Cardiac muscle cell (in vitro differentiated cells and primary cell): ENCODE measurements at regions not wholly inside any gene's neighbourhood (a gene's known extent, or its start where the extent isn't known, plus 50 kb on each side); places are given as distances from the start of the nearest gene placed in this dataset.

Experiments used
- DNase-seq, 2 donors: peaks; one replicate each; pipeline versions ENCODE4 v3.0.0 to v3.0.0-alpha.2; 2010 to 2017; ENCODE audit warnings: low read depth in 1 of 2, low spot score in 1 of 2
- H3K27ac ChIP-seq: fragments of 200-600 bp; sonication (generic); 2 replicates; pipeline ENCODE4 v1.5.1; 2016
- H3K27me3 ChIP-seq: fragments of 200-600 bp; sonication (generic); 2 replicates; pipeline ENCODE4 v1.6.0; 2016; ENCODE audit warnings: control low read depth
- H3K36me3 ChIP-seq: fragments of 200-600 bp; sonication (generic); 2 replicates; pipeline ENCODE4 v1.5.1; 2016; ENCODE audit warnings: control low read depth
- H3K4me1 ChIP-seq: fragments of 200-600 bp; sonication (generic); 2 replicates; pipeline ENCODE4 v1.8.1; 2017; ENCODE audit warnings: low read depth, mild to moderate bottlenecking, mixed run types
- H3K4me3 ChIP-seq: fragments of 200-600 bp; sonication (generic); 2 replicates; pipeline ENCODE4 v1.5.1; 2016; ENCODE audit warnings: mild to moderate bottlenecking
- H3K9me3 ChIP-seq: fragments of 200-600 bp; sonication (generic); 2 replicates; pipeline ENCODE4 v1.5.1; 2017; ENCODE audit warnings: low read depth, mild to moderate bottlenecking, control low read depth
- TF ChIP-seq, protein P1 (sequence below): IDR thresholded peaks from 2 replicates; pipeline ENCODE4 v1.5.1; 2012; ENCODE audit warnings: low read depth, mild to moderate bottlenecking, low read length

DNA sequence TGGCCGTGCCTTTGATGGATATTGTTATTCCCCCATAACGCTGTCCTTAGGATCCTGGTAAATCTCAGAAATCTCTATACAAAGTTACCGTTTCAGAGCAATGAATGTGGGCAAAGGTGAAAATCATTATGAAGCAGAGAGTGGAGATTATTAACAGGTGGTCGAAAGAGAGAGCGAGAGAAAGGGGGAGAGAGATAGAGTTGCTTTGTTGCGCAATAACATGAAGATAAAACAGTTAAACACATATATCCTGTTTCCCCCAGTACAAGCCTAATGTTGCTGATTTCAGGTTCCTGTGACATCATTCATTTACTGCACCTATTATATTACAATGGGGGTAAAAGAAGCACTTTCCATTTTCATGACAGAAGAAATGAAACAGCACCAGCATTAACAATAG lies 535.4 kb upstream of the RBFOX1 start:
- no peak for DNase-seq
- H3K9me3 ChIP-seq = no peaks in the 10 kb centered on the region
- H3K4me1 ChIP-seq = no peaks in the 10 kb centered on the region
- H3K4me3 ChIP-seq = no peak overlapping the region
- no peak overlapping the region for H3K27ac ChIP-seq
- TF ChIP-seq, protein P1, sequence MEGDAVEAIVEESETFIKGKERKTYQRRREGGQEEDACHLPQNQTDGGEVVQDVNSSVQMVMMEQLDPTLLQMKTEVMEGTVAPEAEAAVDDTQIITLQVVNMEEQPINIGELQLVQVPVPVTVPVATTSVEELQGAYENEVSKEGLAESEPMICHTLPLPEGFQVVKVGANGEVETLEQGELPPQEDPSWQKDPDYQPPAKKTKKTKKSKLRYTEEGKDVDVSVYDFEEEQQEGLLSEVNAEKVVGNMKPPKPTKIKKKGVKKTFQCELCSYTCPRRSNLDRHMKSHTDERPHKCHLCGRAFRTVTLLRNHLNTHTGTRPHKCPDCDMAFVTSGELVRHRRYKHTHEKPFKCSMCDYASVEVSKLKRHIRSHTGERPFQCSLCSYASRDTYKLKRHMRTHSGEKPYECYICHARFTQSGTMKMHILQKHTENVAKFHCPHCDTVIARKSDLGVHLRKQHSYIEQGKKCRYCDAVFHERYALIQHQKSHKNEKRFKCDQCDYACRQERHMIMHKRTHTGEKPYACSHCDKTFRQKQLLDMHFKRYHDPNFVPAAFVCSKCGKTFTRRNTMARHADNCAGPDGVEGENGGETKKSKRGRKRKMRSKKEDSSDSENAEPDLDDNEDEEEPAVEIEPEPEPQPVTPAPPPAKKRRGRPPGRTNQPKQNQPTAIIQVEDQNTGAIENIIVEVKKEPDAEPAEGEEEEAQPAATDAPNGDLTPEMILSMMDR = no peak
- no peaks in the 10 kb centered on the region for H3K36me3 ChIP-seq
- no peaks in the 10 kb centered on the region for H3K27me3 ChIP-seq

DNA sequence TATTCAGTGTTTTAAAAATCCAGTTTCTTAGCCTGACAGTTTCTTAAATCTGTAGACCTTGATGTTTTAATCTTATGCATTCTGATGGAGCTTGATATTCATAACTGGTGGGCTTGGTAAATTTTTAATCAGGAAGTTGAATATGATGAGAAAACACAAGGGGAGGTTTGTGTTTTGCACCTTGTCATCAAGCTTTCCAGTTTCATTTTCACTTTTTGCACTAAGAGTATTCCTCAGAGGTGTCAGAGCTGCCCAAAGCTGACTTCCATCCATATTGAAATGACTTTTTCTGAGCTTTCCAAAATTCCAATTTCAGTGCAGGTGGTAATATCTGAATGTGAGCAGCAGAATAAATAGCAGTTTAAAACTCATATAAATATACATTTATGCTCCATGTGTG lies 555.0 kb upstream of the RBFOX1 start:
- DNase-seq = no peak
- no peaks in the 10 kb centered on the region for H3K27me3 ChIP-seq
- no peak overlapping the region for H3K27ac ChIP-seq
- no peaks in the 10 kb centered on the region for H3K4me1 ChIP-seq
- TF ChIP-seq, protein P1 = no peak
- no peak overlapping the region for H3K4me3 ChIP-seq
- H3K9me3 ChIP-seq = no peaks in the 10 kb centered on the region
- H3K36me3 ChIP-seq = no peaks in the 10 kb centered on the region

DNA sequence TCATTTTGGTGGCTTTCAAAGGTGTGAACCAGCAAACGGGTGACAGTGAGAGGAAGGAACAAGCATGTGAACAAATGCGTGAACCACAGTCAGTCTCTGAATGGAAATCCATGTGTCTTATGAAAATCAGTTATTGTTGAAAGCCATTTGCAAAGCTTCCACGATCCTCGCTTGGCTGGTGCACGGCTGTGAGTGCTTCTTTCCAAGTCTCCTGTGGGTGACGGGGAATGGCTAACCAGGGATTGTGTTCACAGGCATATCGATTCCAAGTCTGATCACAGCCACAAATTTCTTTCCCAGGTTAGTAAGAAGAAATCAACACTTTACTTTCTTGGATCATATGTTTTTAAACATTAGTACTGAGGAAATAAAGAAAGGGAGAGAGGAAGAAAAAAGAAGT lies 556.9 kb upstream of the RBFOX1 start:
- no peaks in the 10 kb centered on the region for H3K36me3 ChIP-seq
- no peak overlapping the region for H3K4me3 ChIP-seq
- H3K9me3 ChIP-seq = no peaks in the 10 kb centered on the region
- TF ChIP-seq, protein P1 = no peak
- H3K27me3 ChIP-seq = no peaks in the 10 kb centered on the region
- no peak for DNase-seq
- no peaks in the 10 kb centered on the region for H3K4me1 ChIP-seq
- H3K27ac ChIP-seq = no peak overlapping the region

DNA sequence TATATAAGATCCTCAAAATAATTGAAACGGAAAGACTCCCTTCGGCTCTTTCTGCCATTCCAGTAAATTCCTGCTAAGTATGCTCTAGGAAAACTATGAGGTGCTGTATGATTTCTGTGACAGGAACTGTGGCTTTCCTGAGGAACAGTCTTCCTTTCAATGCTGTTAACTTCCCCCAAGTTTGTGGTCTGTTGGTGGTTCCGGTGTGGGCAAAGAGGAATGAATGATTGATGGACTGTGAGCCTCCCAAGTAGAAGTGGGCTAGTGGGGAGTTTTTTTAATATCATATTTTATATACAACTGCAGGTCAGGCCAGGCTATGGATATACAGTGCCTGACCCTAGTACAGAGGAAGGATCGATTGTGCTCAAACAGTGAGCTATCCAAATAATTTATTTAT lies 560.7 kb upstream of the RBFOX1 start:
- H3K4me3 ChIP-seq = no peak overlapping the region
- TF ChIP-seq, protein P1 = no peak
- H3K27me3 ChIP-seq = no peaks in the 10 kb centered on the region
- H3K9me3 ChIP-seq = no peaks in the 10 kb centered on the region
- H3K27ac ChIP-seq = no peak overlapping the region
- H3K36me3 ChIP-seq = no peaks in the 10 kb centered on the region
- no peaks in the 10 kb centered on the region for H3K4me1 ChIP-seq
- no peak for DNase-seq

DNA sequence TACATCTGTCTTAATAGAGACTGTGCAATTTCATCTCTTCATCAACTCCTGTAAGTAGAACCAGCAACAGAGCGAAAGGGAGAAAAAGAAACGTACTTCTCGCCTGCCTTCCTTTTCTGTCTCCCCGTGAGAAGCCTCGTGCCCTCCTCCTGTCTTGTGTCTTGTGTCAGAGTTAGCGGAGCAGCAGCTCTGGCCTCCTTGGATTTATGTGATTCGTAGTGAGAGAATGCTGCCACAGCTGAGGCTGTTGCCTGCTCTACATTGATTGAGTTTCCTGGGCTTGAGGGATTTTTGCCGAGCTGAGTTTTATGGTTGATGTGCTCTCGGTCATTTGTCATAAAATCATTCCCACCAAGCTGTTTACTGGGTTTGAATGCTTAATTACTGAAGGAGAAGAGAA lies 579.1 kb upstream of the RBFOX1 start:
- TF ChIP-seq, protein P1 = no peak
- no peaks in the 10 kb centered on the region for H3K9me3 ChIP-seq
- no peak for DNase-seq
- no peak overlapping the region for H3K27ac ChIP-seq
- H3K4me1 ChIP-seq = no peaks in the 10 kb centered on the region
- no peak overlapping the region for H3K4me3 ChIP-seq
- H3K36me3 ChIP-seq = no peaks in the 10 kb centered on the region
- H3K27me3 ChIP-seq = peaks cover 6% of the 10 kb centered on the region

DNA sequence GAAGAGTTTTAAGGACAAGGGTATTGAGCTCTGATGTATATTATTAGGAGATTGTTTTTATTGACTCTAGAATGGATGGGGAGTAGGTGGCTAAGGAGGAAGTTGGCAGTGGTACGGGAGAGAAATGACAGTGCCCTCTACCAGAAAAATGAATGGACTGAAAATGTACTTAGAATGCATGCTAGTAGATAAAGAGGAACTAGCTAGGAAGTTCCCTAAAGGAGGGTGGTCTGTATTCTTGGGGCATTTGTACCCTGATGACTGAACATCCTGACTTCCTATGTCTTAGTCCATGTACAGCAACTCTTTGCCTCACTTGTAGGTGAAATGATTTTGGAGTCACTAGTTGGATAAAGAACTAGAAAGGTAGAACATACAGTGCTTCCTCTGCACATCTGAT lies 581.5 kb upstream of the RBFOX1 start:
- Histone ChIP-seq H3K27ac (no peak overlapping the region), H3K4me1 (no peaks in the 10 kb centered on the region), H3K4me3 (no peak overlapping the region), H3K9me3 (no peaks in the 10 kb centered on the region), H3K27me3 (peaks cover 6% of the 10 kb centered on the region), H3K36me3 (no peaks in the 10 kb centered on the region)
- DNase-seq = no peak
- TF ChIP-seq, protein P1 = no peak
